HG03045 (cell line): ENCODE measurements at regions not wholly inside any gene's neighbourhood (a gene's known extent, or its start where the extent isn't known, plus 50 kb on each side); places are given as distances from the start of the nearest gene placed in this dataset.
A peak's percentile ranks its signal among the peaks of the same experiment; 100 is the strongest.

ENCODE experiments used
- ATAC-seq: cut with Tn5 transposase; IDR thresholded peaks from one replicate; pipeline ENCODE4 v1.9.1; 2021; ENCODE audit warnings: mild to moderate bottlenecking, moderate library complexity; ENCODE audit not compliant: unreplicated experiment

DNA sequence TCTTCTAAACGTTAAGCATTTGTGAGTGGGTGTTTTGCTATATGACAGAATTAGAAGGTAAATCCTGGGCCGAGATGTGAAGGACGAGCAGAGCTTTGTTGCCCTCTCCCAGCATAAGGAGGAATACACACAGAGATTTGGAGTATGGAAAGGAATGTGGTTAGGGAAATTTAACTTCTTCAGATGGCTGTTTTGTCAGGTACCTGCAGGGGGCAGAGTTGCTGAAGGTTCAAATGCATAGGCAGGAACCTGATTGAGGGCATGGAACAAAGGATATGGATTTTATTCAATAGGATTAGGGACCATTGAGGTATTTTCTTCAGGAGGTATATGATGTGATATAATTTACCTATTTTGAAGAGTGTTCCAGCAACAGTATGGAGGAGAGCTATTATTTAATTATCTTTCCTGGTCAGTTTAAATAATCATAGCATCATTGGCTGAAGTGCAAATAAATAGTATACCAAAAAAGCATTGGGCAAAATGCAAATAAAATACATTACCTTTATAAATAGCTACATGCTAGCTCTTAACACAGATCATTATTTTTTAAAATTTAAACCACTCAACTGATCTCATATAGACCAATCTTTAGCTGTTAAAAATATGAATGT is 143.6 kb downstream of the SLIT2 start:
- ATAC-seq = peak; percentile 59

DNA sequence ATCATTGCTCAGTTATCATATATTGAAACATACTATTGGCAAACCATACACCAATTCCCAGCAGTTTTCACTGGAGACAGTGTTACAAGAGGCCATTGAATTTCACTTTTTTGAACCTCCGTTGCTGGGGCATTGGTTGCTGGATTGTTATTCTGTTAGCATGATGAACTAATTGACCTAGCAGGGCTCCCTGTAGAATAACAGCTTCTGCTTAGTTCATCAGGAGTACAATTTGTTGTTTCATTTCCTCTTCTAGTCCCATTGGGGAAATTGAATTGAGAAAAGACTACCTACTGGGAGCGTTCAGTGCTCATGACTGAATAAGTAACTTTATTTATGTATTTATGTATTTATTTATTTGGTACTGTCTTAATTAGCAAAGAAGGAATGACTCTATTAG is 151.6 kb downstream of the SLIT2 start:
- ATAC-seq = no peak

GRCh38 chr4:20403846-20404245 is 152.1 kb downstream of the SLIT2 start:
- no peak for ATAC-seq

DNA sequence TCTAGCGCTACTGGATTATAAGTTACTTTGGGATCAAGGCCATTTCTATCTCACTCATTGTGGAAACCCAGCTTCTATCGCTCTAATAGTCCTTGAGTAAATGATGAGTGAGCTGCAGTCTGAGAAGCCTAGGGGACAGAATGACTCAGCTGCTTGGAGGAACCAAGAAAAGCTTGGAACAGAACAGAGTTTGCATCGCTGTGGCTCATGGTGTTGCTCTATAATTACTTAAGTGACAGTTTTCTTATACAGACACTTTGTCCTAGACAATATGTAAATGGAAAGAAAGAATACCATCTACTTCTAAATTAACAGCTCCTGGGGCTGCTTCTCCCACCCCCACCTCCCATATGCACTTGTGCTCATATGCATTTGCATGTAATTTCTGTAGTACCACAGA is 156.9 kb downstream of the SLIT2 start:
- ATAC-seq = no peak

GRCh38 chr4:20412072-20412471 is 160.4 kb downstream of the SLIT2 start:
- no peak for ATAC-seq

DNA sequence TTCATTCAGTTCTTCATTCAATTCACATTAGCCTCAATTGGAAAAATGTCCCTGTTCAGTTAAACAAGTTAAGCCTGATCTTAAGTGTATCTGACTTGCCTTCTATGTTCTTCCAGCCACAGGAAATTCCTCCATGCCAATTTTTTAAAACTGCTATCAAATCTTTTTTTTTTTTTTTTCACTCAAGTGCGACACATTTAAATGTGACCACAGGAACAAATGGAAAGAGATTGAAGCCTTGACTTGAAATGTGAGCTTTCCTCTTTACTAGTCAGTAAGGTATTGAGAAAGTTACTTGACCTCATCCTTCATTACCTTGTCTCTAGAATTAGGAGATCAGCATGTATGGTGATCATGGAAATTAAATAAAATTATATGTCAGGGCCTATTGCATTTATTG is 165.1 kb downstream of the SLIT2 start:
- ATAC-seq = no peak

DNA sequence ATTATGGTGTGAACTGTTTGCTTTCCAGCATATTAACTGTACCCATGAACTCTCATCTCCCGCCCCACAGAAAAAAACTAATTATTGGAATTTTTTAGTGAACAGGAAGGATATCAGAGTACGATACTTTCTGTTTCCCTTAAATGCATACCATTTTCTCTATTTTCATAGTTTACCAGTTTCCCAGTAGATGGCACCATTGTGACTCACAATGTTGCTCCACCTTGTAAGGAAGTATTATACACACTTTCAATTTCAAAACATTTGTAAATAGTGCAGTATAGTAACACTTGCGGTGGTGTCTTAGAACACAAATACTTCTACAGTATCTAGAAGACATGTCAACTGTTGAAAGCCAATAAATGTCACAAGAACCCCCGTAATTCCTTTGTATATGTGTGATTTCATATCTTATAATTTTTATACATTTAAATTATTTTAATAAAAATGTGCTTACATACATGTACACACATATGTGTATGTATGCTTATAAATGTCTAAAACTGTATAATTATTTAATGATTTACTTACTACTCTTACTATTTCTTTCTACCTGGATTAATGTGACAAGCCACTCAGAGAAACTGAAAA is 167.3 kb downstream of the SLIT2 start:
- ATAC-seq = peak; percentile 96

DNA sequence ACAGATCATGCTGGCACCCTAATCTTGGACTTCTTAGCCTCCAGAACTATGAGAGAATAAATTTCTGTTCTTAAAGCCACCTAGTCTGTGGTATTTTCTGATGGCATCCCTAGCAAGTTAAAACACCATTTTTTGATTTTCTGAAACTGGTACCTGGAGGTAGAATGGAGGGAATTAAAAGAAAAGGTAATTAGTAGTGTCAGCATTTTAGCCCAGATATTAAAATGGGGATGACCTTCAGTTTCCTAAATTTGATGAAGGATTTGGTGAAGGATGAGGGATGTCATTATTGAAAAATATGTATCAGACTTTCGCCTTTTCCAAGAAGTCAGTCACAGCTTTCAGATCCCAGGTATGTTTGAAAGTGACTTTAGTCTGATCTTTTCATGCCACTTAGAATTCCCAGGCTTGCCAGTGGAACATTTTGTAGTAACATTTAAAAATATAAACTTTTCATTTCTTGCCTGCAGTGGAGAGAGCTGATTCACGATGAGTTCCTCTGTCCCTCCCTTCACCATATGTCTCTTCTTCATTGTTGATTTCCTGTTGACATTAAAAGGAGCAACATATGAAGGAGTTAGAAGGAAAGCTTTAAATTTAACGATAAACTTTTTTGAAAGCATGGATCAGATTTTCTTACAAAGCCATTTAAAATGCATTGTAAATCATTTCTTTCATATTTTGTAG is 169.4 kb downstream of the SLIT2 start:
- no peak for ATAC-seq

DNA sequence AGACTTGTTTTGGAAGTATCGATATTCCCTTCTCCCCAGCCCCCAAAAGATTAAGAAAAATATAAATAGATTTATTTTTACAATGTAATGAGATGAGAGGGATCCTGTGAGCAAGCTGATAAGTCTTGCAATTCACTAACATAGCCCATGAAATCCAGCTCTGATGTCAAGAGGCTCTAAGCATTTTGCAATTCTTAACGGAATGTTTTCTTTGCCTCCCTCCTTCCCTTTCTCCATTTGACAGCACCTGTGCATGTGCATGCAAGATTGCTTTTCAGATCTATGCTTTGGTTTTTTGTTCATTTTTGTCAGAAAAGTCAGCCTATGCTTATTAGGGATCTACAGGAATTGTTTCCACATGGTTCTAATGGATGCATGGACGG is 169.9 kb downstream of the SLIT2 start:
- no peak for ATAC-seq

GRCh38 chr4:20422398-20422797 is 170.7 kb downstream of the SLIT2 start:
- ATAC-seq = peak; percentile 80

- ATAC-seq = no peak
Measured at GRCh38 chr4:20423420-20423819, 171.7 kb downstream of the SLIT2 start.

DNA sequence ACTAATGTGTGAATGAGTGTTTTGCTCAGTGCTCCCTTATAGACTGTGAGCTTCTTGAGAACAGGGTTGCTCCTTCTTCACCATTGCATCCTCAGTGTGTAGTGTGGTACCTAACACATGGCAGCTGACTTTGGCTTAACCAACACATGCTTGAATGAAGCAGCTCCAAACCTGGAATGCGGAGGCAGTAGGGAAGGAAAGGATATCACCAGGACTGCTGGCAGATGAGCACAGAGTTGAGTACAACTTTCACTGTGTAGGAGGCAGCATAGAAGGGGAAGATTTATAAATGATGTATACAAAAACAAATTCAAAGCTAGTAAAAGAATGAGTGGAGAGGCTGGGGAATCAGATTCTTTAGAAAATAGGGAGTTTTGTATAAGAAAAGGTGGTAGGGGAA is 174.3 kb downstream of the SLIT2 start:
- ATAC-seq = no peak

DNA sequence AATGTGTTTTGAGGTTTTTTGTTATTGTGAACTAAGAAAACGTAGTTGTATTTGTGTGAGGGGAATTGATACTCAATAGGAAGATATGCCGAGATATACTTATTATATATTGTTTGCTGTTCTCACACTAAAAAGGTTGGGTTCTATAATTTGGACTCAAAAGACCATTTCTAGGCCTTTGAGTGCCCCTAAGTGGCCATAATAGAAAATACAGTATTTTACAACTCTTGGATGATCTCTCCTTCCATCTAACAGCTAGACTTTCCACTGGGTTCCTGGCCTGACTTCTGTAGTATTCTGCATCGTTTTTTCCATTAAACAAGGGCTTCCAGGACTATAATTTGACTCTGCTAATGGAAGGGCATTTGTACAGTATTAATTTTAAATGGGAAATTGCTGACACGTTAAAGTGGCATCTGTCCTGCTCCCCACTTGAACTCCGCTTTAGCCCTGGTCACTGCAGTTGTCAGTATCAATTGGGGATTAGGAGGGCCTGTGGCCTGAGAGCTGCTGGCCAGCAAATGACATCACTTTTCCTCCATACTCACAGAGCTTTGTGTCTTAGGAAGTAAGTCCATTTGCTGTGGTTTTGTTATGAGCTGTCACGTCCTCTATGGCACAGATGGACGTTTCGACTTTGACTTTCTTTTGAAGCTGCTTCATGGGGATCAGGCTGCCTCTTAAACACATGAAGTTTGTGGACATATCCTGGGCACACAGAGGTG is 176.9 kb downstream of the SLIT2 start:
- ATAC-seq = no peak

- no peak for ATAC-seq
Measured at GRCh38 chr4:20430259-20430941, 178.7 kb downstream of the SLIT2 start.

DNA sequence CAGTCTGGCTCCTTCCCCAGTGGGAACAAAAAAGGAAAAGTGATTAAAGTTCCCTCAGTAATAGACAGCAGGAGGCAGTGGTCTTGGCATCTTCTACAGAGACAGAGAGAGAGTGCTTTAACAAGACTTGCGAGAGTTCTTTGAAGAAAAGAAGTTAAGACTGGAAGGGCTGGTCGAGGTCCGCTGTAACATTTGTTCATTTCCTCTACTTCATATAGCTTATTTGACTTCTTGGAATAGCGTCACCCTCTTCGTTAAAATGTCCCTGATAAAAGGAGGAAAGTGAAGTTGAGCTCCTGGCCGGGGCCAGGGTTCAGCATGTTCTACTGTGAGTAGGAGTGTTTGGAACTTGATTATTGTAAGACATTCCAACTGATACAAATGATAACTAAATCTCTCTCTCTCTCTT is 179.8 kb downstream of the SLIT2 start:
- no peak for ATAC-seq

DNA sequence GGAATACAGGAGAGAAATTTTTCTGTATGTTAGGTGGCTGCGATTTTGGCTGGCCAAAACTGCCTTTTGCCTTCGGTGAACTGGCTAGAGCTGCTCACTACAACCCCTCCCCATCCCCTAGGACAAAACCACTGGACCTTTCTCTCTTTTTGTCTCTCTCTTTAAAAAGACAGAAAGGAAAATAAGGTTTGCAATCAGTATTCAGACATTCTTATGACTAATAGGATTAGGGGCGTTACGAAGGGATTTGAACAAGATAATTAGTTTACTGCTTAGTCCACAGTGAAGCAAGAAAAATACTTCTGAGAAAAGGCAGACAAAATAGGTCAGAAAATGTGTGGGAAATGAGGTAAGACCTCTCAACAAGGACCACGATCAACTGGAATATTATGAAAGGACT is 180.4 kb downstream of the SLIT2 start:
- ATAC-seq = no peak

GRCh38 chr4:20433097-20433705 is 181.5 kb downstream of the SLIT2 start:
- ATAC-seq = no peak

DNA sequence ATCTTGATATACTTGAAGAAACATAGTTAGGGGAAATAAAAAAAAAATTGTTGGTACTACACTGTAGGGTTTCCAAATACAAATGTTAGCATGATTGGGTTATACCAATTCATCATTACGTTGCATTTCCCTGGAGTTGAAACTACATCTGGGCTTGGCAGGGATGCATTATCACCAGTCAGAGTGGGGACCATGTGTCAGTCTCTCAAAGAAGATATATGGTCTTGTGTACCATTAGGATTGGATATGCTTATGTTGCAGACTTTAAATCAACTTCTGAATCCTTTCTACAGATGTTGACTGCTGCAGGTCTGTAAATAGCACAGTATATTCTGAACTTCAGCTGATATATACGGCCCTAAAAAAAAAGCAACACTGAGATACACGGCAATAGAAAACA is 188.5 kb downstream of the SLIT2 start:
- no peak for ATAC-seq

DNA sequence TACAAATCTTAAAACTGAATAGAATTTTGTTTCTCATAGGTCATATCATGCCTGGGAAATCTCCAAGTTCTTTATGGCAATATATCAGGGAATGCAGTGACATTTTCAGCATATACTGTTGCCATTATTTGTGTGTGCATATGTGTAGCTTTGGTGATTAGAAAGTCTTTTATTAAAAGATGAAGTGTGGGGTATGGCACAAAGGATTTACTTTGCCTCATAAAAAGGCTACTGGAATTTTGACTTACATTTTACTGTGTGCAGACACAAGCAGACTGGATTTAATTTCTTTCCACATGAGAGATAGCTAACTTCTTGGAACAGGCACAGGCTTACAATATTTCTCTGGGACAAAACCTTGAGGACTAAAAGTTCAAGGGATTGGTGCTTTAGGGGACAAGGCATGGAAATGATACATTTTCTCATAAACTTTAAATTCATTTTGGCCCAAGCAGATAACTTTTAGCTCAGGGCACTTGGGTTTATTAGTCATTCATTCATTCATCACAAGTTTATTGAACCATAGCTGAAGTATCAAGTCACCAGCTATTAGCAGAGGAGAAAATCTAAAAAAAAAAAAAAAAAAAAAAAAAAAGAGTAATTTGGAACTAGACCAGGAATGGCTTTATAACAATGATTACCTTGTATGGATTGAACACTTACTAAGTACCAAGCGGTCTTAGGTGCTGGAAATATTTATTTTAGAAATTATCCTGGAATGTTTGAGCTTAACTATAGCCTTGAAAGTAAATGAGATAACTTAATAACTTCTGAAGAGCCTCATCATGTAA is 191.5 kb downstream of the SLIT2 start:
- no peak for ATAC-seq
